GM19438 (cell line): ENCODE measurements at regions not wholly inside any gene's neighbourhood (a gene's known extent, or its start where the extent isn't known, plus 50 kb on each side); places are given as distances from the start of the nearest gene placed in this dataset.

Experiments used
- ATAC-seq: cut with Tn5 transposase; IDR thresholded peaks from one replicate; pipeline ENCODE4 v1.9.1; 2021; ENCODE audit warnings: low read depth; ENCODE audit not compliant: unreplicated experiment

DNA sequence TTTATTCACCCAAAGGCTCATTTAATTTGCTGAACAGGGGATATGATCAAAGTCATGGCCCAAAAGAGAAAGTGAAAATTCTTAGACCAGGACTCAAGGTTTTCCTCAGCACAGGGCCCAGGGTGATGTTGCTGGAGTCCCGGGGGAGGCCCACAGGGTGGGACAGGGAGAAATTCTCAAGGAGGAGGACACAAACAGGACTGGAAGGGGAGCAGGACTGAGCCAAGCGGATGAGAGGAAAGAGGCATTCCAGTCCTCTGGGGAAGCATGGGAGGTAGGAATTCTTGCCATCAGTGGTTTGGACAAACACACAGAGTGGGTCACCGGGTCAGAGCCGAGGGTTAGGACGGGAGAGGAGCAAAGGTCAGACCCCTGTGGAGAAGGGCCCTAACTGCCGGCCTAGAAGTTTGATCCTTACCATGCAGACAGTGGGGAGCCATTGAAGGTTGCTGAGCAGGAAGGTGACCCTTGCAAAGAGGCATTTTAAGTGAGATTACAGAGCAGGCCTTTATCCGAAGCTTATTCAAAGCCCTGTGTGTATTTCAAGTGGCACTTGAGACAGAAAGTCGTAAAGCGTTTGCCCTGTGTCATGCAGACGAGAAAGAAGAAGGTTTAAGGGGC is 68.4 kb upstream of the PTGR2 start:
- ATAC-seq = no peak

DNA sequence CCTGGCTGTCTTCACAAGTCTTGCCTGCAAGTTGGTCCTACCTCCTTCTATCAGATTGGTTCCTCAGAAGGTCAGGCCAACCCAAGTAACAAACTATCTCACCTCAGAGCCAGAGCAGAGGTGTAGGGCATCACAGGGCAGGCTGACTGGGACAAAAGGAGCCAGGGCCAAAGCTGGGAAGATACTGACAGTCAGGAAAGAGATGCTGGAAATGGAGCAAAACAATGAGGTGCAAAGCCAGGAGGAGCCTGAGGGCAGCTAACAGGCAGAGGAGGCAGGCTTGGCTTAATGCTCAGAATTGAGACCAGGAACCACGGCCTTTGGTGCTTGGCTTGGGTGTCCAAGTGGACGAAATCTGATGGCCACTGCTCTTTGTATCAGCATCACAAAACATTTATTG is 68.4 kb upstream of the PNMA1 start:
- no peak for ATAC-seq

DNA sequence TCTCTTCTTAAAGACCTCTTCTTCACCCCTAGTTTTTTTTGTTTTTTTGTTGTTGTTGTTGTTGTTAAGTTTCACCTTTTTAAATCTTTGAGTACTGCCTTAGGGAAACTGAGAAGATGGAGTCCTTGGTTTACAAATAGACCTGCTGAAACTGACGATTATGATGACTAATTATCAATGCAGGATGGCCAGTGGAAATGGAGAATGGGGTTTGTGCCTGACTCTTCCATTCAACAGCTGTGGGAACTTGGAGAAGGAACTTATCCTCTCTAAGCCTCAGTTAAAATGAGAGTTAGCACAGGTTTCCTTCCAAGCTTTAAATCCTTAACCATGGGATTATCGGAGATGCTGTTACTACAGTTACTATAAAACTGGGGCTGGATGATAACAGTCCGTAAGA is 66.7 kb upstream of the PNMA1 start:
- ATAC-seq = no peak

DNA sequence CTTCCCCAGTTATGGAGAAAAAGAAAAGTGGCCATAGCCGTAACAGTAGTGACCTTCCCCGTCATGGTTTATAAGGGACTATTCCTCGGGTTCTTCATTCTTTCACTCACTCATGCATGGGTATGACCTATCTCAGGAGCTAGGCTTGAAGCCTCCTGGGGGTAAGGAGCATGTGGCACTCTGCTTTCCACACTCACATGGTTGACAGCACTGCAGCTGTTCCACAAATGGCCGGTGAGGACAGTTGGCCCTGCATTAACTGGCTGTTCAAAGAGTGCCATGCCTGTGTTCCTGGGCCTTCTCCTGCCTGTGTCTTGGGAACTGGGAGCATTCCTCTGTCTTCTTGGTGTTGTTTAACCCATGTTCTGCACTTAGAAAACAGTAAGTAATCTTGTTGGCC is 66.2 kb upstream of the PNMA1 start:
- ATAC-seq = no peak

DNA sequence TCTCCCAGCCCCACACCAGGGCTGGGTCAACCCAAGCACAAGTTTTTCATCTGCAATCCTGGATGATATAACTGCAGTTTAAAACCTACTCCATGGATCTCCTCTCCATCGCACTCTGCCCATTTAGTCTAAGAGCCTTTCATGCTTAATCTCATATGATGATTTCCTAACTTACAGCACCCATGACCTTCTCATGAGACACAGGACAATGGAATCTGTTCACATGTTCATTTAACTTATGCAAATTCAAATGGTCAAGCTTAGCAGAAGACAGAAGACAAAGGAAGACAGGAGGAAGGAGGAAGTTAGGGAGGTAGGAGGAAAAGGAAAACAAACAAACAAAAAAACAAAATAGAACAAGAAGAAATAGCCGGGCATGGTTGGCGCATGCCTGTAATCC is 64.6 kb upstream of the PNMA1 start:
- no peak for ATAC-seq

DNA sequence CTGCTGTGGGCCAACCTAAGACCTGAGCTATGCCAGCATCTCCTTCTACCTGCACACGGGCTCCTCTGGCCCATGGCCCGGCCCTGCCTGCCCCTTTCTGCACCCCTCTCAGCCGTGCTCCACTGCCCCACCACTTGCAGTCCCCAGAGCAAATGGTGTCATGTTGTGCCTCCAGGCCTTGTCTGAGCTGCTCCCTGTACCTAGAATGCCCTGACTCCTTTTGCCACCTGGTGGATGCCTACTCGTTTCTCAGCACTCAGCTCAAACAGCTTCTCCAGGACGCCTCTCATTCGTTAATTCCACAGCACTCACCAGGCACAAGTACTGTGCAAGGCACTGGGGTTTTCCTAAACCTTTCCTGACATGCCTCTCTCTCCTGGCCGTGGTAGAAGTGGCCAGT is 63.2 kb upstream of the PNMA1 start:
- ATAC-seq = no peak

DNA sequence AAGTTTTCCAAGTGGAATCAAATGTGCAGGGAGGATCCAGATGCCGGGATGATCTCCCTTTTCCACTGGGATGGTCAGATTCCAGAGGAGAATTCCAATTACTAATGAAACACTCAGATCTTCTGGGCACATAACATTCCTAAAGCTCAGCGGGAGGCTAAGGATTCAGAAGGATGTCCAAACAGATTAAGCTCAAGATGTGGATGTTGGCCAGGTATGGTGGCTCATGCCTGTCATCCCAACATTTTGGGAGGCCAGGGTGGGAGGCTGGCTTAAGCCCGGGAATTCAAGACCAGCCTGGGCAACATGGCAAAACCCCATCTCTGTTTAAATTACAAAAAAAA is 62.0 kb upstream of the PNMA1 start:
- no peak for ATAC-seq

DNA sequence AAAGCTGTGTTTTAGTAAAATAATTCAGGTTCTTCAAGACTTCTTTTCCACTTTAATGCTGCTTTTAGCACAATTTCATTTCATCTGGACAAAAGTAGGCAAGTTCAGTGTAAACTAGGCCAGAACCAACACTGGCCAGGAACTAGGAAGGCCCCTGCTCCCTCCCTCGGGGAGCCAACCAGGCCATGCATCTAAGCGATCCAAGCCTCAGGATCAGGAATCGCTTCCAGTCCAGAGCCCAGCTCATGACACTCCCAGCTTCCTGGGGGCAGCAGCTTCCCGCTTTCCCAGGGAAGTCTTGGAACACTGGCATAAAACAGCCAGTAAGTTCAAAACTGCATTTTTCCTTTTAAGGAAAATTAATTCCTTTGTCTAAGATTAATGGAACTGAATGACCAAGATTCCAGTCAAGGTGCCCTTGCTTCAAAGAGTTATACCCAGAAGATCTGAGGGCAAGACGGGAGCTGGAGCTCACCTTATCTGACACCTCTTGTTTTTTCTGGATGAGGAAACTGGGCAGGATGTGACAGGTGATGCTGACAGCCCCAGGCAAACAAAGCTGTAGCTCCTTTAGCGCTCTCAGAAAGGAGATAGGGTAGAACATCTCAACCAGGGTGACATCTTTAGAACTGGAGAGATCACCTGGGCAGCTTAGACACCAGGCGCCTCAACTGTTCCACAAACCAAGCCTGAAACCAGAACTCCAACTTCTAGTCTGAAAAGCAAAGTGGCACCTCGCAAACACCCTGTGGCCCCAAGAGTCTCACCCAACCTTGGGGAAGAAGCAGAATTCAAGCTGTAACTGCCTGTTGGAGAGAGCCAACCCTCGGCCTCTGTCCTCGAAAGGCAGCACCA is 61.4 kb upstream of the PNMA1 start:
- no peak for ATAC-seq

DNA sequence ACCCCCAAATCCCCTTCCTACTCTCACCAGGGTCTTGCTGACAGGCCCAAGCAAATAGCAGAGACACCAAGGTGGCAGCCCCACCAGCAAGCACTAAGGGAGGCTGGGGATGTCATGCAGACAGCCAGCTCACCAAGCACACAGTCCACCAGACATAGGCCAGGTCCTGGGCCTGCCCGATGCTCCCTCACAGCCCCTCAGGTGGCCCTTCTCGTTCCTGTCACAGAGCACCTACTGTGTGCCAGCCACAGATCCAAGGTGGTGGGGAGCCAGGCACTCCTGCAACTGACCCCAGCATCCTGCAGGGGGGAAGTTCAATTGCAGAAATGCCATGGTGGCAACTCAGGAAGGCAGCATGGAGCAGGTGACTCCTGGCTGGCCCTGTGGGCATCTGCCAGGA is 60.5 kb upstream of the PNMA1 start:
- ATAC-seq = no peak

DNA sequence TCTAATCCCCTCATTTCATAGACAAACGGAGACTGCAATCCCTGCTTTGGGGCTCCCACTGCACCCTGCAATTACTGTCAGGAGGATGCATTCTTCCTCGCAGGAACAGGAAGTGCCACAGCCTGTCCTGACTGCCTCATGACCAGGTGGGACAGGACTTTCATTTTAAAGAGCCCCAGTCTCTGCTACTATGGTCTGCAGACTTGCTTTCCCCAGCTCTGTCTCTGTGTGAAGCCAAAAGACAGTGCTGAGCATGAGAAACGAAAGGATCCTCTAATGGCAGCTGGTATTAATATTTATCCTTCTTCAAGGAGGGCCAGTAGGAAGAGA is 60.0 kb upstream of the PNMA1 start:
- no peak for ATAC-seq

DNA sequence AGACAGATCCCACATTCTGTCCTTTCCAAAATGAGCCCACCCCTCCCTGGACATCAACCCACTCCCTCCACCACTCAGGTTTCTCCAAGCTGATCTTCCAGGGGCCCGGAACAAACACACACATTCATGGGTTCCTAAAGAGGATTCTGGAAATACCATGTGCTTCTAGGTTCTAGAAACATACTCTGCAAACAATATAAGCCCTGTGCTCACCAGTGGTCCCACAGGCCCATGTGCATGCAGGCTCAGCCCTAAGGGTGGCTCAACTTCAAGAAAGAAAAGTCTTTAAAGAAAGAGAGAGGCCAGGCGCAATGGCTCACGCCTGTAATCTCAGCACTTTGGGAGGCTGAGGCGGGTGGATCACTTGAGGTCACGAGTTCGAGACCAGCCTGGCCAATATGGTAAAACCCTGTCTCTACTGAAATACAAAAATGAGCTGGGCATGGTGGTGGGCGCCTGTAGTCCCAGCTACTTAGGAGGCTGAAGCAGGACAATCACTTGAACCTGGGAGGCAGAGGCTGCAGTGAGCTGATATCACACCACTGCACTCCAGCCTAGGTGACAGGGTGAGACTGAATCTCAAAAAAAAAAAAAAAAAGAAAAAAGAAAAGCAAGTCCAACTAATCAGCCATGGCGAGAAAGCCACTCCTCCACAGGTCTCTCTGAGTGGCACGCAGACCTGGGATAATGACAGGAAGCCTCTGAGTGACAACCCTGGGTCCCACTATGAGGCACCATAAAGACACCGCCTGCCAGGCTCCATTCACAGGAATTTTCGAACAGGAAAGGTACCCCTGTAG is 59.5 kb upstream of the PNMA1 start:
- ATAC-seq = no peak

DNA sequence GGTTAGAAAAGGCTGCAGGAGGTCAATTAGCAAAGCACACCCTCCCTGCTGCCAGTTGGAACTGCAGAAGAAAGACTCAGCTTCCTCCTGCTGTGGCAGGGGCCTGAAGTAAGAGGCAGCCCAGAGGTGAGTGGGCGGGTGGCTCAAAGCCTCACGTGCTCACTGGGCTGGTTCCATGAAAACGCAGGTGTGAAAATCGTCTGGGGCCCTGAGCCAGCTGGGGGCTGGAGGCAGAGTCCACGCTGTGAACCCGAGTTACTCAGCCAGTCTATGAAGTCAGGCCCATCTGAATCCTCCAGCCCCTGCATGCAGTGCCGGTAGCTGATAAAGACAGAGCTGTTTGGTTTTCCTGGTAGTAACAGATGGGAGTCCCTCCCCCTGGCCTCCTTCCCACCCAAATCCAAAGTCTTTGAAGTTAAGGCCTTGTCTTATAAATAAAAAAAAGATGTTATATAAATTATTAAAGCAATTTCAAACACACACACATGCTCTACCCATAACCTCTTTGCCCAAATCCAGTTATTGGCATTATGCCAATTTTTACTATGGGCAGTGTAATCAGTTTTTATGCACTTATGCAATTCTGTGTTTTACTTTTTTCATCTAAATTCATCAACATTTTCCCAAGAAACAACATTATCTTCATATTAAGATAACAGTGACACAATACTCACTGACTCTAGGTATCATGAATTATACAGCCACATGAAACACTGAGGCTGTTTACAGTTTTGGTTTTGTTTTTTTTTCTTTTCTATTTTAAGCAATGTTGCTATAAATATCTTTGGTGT is 57.9 kb upstream of the PNMA1 start:
- peak; percentile 52 for ATAC-seq

DNA sequence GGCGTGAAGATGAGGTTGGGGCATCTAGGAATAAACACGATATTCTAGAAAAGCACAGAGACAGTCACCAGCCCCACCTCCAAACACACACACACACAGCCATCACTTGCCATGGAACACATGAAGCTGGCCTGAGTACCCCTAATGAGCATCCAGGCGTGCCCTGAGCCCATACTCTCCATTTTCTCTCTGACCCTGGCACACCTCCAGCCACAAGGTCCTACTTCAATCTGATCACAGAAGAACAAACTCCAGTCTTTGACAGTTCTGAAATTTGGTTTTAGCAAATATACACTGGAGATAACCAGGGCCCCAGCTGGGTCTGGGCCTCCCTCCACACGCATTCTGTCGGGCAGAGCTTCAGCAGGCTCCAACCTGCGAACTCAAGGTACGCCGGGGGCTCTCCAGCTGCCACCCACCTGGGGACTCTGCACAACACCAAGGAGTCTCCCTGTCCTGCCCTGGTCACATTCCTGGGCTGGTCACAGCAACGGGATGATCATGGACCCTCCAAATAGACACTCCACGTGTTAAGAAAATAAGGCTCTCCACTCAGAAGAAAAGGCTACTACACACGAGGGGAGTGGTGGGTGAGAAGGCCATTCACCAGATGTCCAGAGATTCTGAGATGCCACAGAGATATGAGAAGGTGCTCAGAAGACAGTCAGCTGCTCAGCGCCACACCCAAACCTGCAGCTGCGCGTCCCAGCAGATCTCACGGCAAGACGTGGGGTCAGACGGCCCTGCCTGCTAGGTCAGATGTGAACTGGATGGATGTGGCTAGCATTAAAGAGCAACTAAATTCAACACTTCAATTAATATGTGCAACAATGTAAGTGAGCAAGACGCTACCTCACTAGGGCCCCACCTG is 57.0 kb upstream of the PNMA1 start:
- ATAC-seq = peak; percentile 8

DNA sequence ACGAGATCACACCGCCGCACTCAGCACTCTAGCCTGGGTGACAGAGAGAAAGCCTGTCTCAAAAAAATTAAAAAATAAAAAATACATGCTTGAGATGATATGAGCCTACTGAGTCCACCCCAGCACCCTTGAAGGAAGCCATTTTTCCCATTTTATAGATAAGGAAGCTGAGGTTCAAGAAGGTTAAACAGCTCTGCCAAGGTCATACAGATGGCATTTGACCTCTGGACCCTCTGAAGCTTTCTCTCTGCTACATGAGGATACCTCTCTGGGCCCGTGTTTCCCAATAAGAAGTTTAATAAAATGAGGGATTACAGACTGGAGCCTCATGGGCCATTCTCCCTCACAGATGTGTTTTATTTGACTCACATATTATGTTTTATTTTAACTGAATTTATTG is 53.9 kb upstream of the PNMA1 start:
- ATAC-seq = no peak

DNA sequence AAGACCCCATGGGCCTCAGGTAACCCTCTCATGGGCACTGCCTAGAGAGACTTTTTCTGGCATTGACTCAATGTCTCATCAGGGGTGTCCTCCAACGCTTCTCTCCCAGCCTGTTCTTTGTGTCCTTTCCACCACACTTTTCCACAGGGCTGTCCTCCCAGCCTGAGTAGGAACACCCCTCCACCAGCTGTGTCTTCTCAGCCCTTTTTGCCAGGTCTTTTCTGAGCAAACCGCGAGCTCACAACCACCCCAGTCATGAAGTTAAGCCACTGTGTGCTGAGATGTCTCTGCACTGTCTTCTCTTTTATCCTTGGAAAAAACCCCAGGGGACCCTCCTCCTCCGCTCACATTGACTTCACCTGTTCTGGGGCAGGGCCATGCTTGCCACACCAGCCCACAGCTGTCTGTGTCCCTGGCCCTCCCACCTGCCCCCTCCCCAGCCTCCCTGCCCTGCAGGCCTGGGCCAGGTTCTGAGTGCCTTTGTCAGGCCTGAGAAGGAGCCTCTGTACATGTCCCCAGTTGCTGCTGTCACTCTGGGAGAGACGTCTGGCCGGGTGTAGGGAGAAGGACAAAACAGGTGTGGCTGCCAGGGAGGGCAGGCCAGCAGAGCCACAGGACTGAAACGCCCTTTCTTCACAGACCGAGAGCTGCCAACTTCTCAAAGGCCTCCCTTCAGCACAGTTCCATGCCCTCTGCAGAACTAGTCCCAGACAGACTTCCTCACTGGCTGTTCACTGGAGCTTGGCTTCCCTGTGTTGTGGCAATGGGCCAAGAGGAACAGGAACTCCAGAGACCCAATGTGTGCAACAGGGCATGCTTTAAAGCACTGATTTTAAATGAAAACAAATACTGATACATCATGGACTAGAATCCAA is 50.5 kb upstream of the PNMA1 start:
- no peak for ATAC-seq
